Neural cell (in vitro differentiated cells): ENCODE measurements at regions not wholly inside any gene's neighbourhood (a gene's known extent, or its start where the extent isn't known, plus 50 kb on each side); places are given as distances from the start of the nearest gene placed in this dataset.
"Not testable (repeated sequence)": the region's sequence is repeated elsewhere in the genome, so short reads cannot be mapped to it uniquely, and the experiment has no call there.

Experiments used
- H2AFZ ChIP-seq: fragments of 200-600, 300-800 bp; sonication (generic), shearing (Covaris generic); 2 replicates; pipeline ENCODE4 v1.6.0; 2014; ENCODE audit warnings: low read depth, mild to moderate bottlenecking, antibody characterized with exemption, low read length, moderate library complexity
- H3F3A ChIP-seq: fragments of 200-600 bp; shearing (Covaris generic); 2 replicates; pipeline ENCODE4 v1.6.1; 2016; ENCODE audit warnings: mild to moderate bottlenecking, moderate library complexity, mixed read lengths, antibody characterized with exemption, low read length; ENCODE audit not compliant: insufficient read depth, poor library complexity, severe bottlenecking
- H3K27ac ChIP-seq: fragments of 200-600, 300-800 bp; sonication (generic), shearing (Covaris generic); 2 replicates; pipeline ENCODE4 v1.5.1; 2014; ENCODE audit warnings: mild to moderate bottlenecking, low read length, moderate library complexity
- H3K27me3 ChIP-seq: fragments of 300-800, 200-600 bp; sonication (generic), shearing (Covaris generic); 2 replicates; pipeline ENCODE4 v1.6.0; 2014; ENCODE audit warnings: mild to moderate bottlenecking, low read depth, low read length, moderate library complexity; ENCODE audit not compliant: insufficient read depth
- H3K36me3 ChIP-seq: fragments of 300-800, 200-600 bp; sonication (generic), shearing (Covaris generic); 2 replicates; pipeline ENCODE4 v1.5.1; 2014; ENCODE audit warnings: mild to moderate bottlenecking, antibody characterized with exemption, low read length, moderate library complexity; ENCODE audit not compliant: insufficient read depth
- H3K4me2 ChIP-seq: fragments of 300-800, 200-600 bp; sonication (generic), shearing (Covaris generic); 2 replicates; pipeline ENCODE4 v1.6.0; 2014; ENCODE audit warnings: mild to moderate bottlenecking, low read length
- H3K4me3 ChIP-seq: fragments of 300-800, 200-600 bp; sonication (generic), shearing (Covaris generic); 2 replicates; pipeline ENCODE4 v1.5.1; 2014; ENCODE audit warnings: mild to moderate bottlenecking, low read length, moderate library complexity
- H3K79me2 ChIP-seq: fragments of 200-600 bp; shearing (Covaris generic); replicated peaks from 2 replicates; pipeline ENCODE4 v1.6.0; 2014; ENCODE audit warnings: mild to moderate bottlenecking, low read length, moderate library complexity; ENCODE audit not compliant: insufficient read depth
- H3K9ac ChIP-seq: fragments of 300-800, 200-600 bp; sonication (generic), shearing (Covaris generic); 2 replicates; pipeline ENCODE4 v1.6.1; 2016; ENCODE audit warnings: mild to moderate bottlenecking, low read length, mixed read lengths
- H3K9me2 ChIP-seq: fragments of 200-600 bp; shearing (Covaris generic); 2 replicates; pipeline ENCODE4 v1.6.1; 2016; ENCODE audit warnings: mild to moderate bottlenecking, low read length, mixed read lengths; ENCODE audit not compliant: insufficient read depth
- H3K9me3 ChIP-seq: fragments of 200-600, 300-800 bp; sonication (generic), shearing (Covaris generic); 2 replicates; pipeline ENCODE4 v1.6.1; 2016; ENCODE audit warnings: mild to moderate bottlenecking, mixed run types, low read length, moderate library complexity, mixed read lengths
- H4K20me1 ChIP-seq: fragments of 200-600 bp; shearing (Covaris generic); 2 replicates; pipeline ENCODE4 v1.6.1; 2016; ENCODE audit warnings: mild to moderate bottlenecking, mixed run types; ENCODE audit not compliant: insufficient read depth
- CTCF ChIP-seq: fragments of 450-650 bp; IDR thresholded peaks from 2 replicates; pipeline ENCODE4 v1.5.1; 2014; ENCODE audit warnings: antibody characterized with exemption, mild to moderate bottlenecking, moderate library complexity; ENCODE audit not compliant: poor library complexity, severe bottlenecking
- EP300 ChIP-seq: fragments of 450-650 bp; conservative IDR thresholded peaks from 2 replicates; pipeline ENCODE4 v1.6.1; 2014; ENCODE audit warnings: antibody characterized with exemption, mild to moderate bottlenecking, moderate library complexity; ENCODE audit not compliant: poor library complexity, severe bottlenecking
- EZH2 ChIP-seq: fragments of 200-600, 300-800 bp; shearing (Covaris generic), sonication (generic); IDR thresholded peaks from 2 replicates; pipeline ENCODE4 v1.6.1; 2014; ENCODE audit warnings: antibody characterized with exemption, low read length, borderline replicate concordance, mild to moderate bottlenecking; ENCODE audit not compliant: insufficient read depth, poor library complexity, severe bottlenecking
- MXI1 ChIP-seq: fragments of 450-650 bp; conservative IDR thresholded peaks from 2 replicates; pipeline ENCODE4 v1.6.1; 2014; ENCODE audit warnings: antibody characterized with exemption, mild to moderate bottlenecking; ENCODE audit not compliant: poor library complexity, severe bottlenecking
- POLR2AphosphoS5 ChIP-seq: IDR thresholded peaks from 2 replicates; pipeline ENCODE4 v1.6.1; 2012
- RAD21 ChIP-seq: fragments of 450-650 bp; conservative IDR thresholded peaks from 2 replicates; pipeline ENCODE4 v1.6.1; 2014; ENCODE audit warnings: antibody characterized with exemption, mild to moderate bottlenecking, moderate library complexity
- SMC3 ChIP-seq: fragments of 450-650 bp; conservative IDR thresholded peaks from 2 replicates; pipeline ENCODE4 v1.6.1; 2014; ENCODE audit warnings: antibody characterized with exemption, mild to moderate bottlenecking, moderate library complexity; ENCODE audit not compliant: poor library complexity
- TAF1 ChIP-seq: IDR thresholded peaks from 2 replicates; pipeline ENCODE4 v1.6.1; 2012; ENCODE audit warnings: low read depth
- TF ChIP-seq, protein P1 (sequence below): IDR thresholded peaks from 2 replicates; pipeline ENCODE4 v1.6.1; 2012; ENCODE audit warnings: borderline replicate concordance

DNA sequence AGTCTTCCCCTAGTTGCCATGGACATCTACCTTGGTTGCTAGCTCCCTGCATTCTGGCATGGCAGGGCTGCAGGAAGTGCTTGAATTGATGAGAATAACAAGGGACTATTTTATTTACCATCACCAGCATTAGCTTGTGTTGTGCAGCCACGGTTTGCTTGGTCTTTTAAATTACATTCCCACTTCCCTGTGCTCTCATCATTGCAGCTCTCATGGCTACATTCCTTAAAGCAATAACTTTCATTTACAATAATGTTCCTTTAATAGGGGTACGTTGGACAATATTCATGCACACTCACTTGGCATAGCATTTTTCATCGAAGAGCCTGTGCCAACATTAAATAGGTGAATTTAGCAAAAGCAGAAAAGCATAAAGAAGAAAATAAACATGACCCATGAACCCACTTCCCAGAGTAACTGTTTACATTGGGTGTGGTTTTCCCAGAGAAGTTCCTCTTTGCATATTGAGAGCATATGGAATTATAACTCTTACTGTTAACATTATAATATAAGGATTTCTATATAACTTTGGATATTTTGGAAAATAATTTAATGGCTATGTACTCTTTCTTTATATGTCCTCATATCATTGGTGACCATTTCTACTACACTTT, 113.2 kb upstream of the VWC2 start:
- no peaks in the 10 kb centered on the region for H3K9me2 ChIP-seq
- TF ChIP-seq CTCF (no peak), EP300 (no peak), MXI1 (no peak), TAF1 (no peak), SMC3 (no peak), EZH2 (no peak)
- TF ChIP-seq, protein P1, sequence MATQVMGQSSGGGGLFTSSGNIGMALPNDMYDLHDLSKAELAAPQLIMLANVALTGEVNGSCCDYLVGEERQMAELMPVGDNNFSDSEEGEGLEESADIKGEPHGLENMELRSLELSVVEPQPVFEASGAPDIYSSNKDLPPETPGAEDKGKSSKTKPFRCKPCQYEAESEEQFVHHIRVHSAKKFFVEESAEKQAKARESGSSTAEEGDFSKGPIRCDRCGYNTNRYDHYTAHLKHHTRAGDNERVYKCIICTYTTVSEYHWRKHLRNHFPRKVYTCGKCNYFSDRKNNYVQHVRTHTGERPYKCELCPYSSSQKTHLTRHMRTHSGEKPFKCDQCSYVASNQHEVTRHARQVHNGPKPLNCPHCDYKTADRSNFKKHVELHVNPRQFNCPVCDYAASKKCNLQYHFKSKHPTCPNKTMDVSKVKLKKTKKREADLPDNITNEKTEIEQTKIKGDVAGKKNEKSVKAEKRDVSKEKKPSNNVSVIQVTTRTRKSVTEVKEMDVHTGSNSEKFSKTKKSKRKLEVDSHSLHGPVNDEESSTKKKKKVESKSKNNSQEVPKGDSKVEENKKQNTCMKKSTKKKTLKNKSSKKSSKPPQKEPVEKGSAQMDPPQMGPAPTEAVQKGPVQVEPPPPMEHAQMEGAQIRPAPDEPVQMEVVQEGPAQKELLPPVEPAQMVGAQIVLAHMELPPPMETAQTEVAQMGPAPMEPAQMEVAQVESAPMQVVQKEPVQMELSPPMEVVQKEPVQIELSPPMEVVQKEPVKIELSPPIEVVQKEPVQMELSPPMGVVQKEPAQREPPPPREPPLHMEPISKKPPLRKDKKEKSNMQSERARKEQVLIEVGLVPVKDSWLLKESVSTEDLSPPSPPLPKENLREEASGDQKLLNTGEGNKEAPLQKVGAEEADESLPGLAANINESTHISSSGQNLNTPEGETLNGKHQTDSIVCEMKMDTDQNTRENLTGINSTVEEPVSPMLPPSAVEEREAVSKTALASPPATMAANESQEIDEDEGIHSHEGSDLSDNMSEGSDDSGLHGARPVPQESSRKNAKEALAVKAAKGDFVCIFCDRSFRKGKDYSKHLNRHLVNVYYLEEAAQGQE = no peak
- H3K9me3 ChIP-seq = no peaks in the 10 kb centered on the region

GRCh38 chr7:49660976-49661375, 112.5 kb upstream of the VWC2 start:
- Histone ChIP-seq H2AFZ (no peak overlapping the region), H3K27ac (no peak overlapping the region), H3K9me2 (no peaks in the 10 kb centered on the region), H3F3A (no peaks in the 10 kb centered on the region), H4K20me1 (no peaks in the 10 kb centered on the region), H3K9ac (no peak overlapping the region), H3K4me2 (no peak overlapping the region), H3K27me3 (no peaks in the 10 kb centered on the region), H3K9me3 (no peaks in the 10 kb centered on the region), H3K36me3 (no peaks in the 10 kb centered on the region), H3K4me3 (no peak overlapping the region), H3K79me2 (no peaks in the 10 kb centered on the region)
- TF ChIP-seq CTCF (no peak), MXI1 (no peak), POLR2AphosphoS5 (no peak), RAD21 (no peak), EP300 (no peak), SMC3 (no peak), TAF1 (no peak), EZH2 (no peak)
- TF ChIP-seq, protein P1 = no peak

More for the DNA sequence above, 113.2 kb upstream of the VWC2 start:
- Histone ChIP-seq H3K4me2 (no peak overlapping the region), H3F3A (no peaks in the 10 kb centered on the region), H4K20me1 (no peaks in the 10 kb centered on the region), H3K36me3 (no peaks in the 10 kb centered on the region), H2AFZ (no peak overlapping the region), H3K27me3 (no peaks in the 10 kb centered on the region), H3K79me2 (no peaks in the 10 kb centered on the region), H3K9ac (no peak overlapping the region), H3K4me3 (no peak overlapping the region), H3K27ac (no peak overlapping the region)

DNA sequence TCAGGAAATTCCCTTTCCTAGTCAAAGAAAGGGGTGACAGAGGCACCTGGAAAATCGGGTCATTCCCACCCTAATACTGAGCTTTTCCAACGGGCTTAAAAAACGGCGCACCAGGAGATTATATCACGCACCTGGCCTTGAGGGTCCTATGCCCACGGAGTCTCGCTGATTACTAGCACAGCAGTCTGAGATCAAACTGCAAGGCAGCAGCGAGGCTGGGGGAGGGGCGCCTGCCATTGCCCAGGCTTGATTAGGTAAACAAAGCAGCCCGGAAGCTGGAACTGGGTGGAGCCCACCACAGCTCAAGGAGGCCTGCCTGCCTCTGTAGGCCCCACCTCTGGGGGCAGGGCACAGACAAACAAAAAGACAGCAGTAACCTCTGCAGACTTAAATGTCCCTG, 107.5 kb upstream of the VWC2 start:
- H3K4me2 ChIP-seq, H4K20me1 ChIP-seq, H3K79me2 ChIP-seq, H3K9me2 ChIP-seq, H2AFZ ChIP-seq, H3K36me3 ChIP-seq, H3K9me3 ChIP-seq, H3K4me3 ChIP-seq, H3K9ac ChIP-seq, H3K27ac ChIP-seq, H3F3A ChIP-seq, H3K27me3 ChIP-seq: not testable (repeated sequence)
